ENCODE measurements at regions not wholly inside any gene's neighbourhood (a gene's known extent, or its start where the extent isn't known, plus 50 kb on each side); places are given as distances from the start of the nearest gene placed in this dataset.

- no peaks in the 10 kb centered on the region for H3K79me2 ChIP-seq (ENCODE audit: low read length)
- no peak overlapping the region for H2AFZ ChIP-seq (ENCODE audit: low read length)
- TF ChIP-seq CTCF (IDR thresholded peaks at IDR 0.05; ENCODE audit: low read length) (no peak), EZH2 (optimal IDR thresholded peaks at IDR 0.05; ENCODE audit: low read depth, low read length) (no peak), EZH2phosphoT487 (IDR thresholded peaks at IDR 0.05; ENCODE audit: low read length) (no peak)
- no peak for DNase-seq
- no peaks in the 10 kb centered on the region for H4K20me1 ChIP-seq (ENCODE audit: insufficient read depth, low read length)
- H3K4me3 ChIP-seq (ENCODE audit: low read length), result no peak overlapping the region
- no peaks in the 10 kb centered on the region for H3K9me3 ChIP-seq (replicated peaks; ENCODE audit: insufficient read depth, low read length)
- no peak overlapping the region for H3K4me2 ChIP-seq (ENCODE audit: low read depth, low read length)
- no peak overlapping the region for H3K27ac ChIP-seq (ENCODE audit: low read length)
- H3K4me1 ChIP-seq (ENCODE audit: low read length), result no peaks in the 10 kb centered on the region
- H3K9me2 ChIP-seq (replicated peaks; ENCODE audit: insufficient read depth, low read length), result no peaks in the 10 kb centered on the region
- no peaks in the 10 kb centered on the region for H3K27me3 ChIP-seq (replicated peaks; ENCODE audit: insufficient read depth, low read length)
- no peaks in the 10 kb centered on the region for H3F3A ChIP-seq (ENCODE audit: insufficient read depth, low read length)
- H3K9ac ChIP-seq (ENCODE audit: low read length), result no peak overlapping the region
- no peaks in the 10 kb centered on the region for H3K36me3 ChIP-seq (replicated peaks; ENCODE audit: insufficient read depth, low read length)
These were observed 78.2 kb downstream of the AKR1C4 start for GRCh38 chr10:5274795-5275194.

- Histone ChIP-seq H3K27ac (ENCODE audit: low read length) (no peak overlapping the region), H3K79me2 (ENCODE audit: low read length) (no peaks in the 10 kb centered on the region), H3K4me2 (ENCODE audit: low read depth, low read length) (no peak overlapping the region), H3K9me3 (replicated peaks; ENCODE audit: insufficient read depth, low read length) (no peaks in the 10 kb centered on the region), H3K36me3 (replicated peaks; ENCODE audit: insufficient read depth, low read length) (no peaks in the 10 kb centered on the region), H3K4me1 (ENCODE audit: low read length) (peaks cover 19% of the 10 kb centered on the region), H3K9me2 (replicated peaks; ENCODE audit: insufficient read depth, low read length) (no peaks in the 10 kb centered on the region), H3F3A (ENCODE audit: insufficient read depth, low read length) (no peaks in the 10 kb centered on the region; the same call in 1 of the 2 replicates), H2AFZ (ENCODE audit: low read length) (no peak overlapping the region), H3K9ac (ENCODE audit: low read length) (no peak overlapping the region), H3K4me3 (ENCODE audit: low read length) (no peak overlapping the region), H4K20me1 (ENCODE audit: insufficient read depth, low read length) (no peaks in the 10 kb centered on the region), H3K27me3 (replicated peaks; ENCODE audit: insufficient read depth, low read length) (no peaks in the 10 kb centered on the region)
- no peak for DNase-seq
- TF ChIP-seq CTCF (IDR thresholded peaks at IDR 0.05; ENCODE audit: low read length), result no peak
- TF ChIP-seq EZH2phosphoT487 (IDR thresholded peaks at IDR 0.05; ENCODE audit: low read length), result no peak
- TF ChIP-seq EZH2 (optimal IDR thresholded peaks at IDR 0.05; ENCODE audit: low read depth, low read length), result no peak
These were observed 83.4 kb upstream of the UCN3 start for GRCh38 chr10:5281356-5281755.

- no peak for DNase-seq
- H3K36me3 ChIP-seq (replicated peaks; ENCODE audit: insufficient read depth, low read length), result no peaks in the 10 kb centered on the region
- H3F3A ChIP-seq (ENCODE audit: insufficient read depth, low read length), result no peaks in the 10 kb centered on the region; the same call in 1 of the 2 replicates
- H3K9ac ChIP-seq (ENCODE audit: low read length), result no peak overlapping the region
- no peak overlapping the region for H3K4me2 ChIP-seq (ENCODE audit: low read depth, low read length)
- H3K9me2 ChIP-seq (replicated peaks; ENCODE audit: insufficient read depth, low read length), result no peaks in the 10 kb centered on the region
- no peaks in the 10 kb centered on the region for H3K9me3 ChIP-seq (replicated peaks; ENCODE audit: insufficient read depth, low read length)
- peaks cover 19% of the 10 kb centered on the region for H3K4me1 ChIP-seq (ENCODE audit: low read length)
- no peaks in the 10 kb centered on the region for H3K79me2 ChIP-seq (ENCODE audit: low read length)
- H2AFZ ChIP-seq (ENCODE audit: low read length), result no peak overlapping the region
- TF ChIP-seq CTCF (IDR thresholded peaks at IDR 0.05; ENCODE audit: low read length) (no peak), EZH2phosphoT487 (IDR thresholded peaks at IDR 0.05; ENCODE audit: low read length) (no peak), EZH2 (optimal IDR thresholded peaks at IDR 0.05; ENCODE audit: low read depth, low read length) (no peak)
- no peak overlapping the region for H3K27ac ChIP-seq (ENCODE audit: low read length)
- H4K20me1 ChIP-seq (ENCODE audit: insufficient read depth, low read length), result no peaks in the 10 kb centered on the region
- no peaks in the 10 kb centered on the region for H3K27me3 ChIP-seq (replicated peaks; ENCODE audit: insufficient read depth, low read length)
- H3K4me3 ChIP-seq (ENCODE audit: low read length), result no peak overlapping the region
These were observed 82.6 kb upstream of the UCN3 start for GRCh38 chr10:5282137-5282536.
